WTC11 (cell line): ENCODE measurements at regions not wholly inside any gene's neighbourhood (a gene's known extent, or its start where the extent isn't known, plus 50 kb on each side); places are given as distances from the start of the nearest gene placed in this dataset.

Experiments
- ATAC-seq: fragments of 200-7000 bp; cut with Tn5 transposase; 2 replicates; pipeline ENCODE4 v1.10.0; 2021; ENCODE audit warnings: mild to moderate bottlenecking, moderate library complexity
- CTCF ChIA-PET: fragments of 300-600 bp; sonication (Branson Sonifier 250); formaldehyde crosslinking; loops from one replicate; lab custom pipeline; 2021; ENCODE audit warnings: antibody characterized with exemption; lab: Charles Lee
- POLR2A ChIA-PET: fragments of 350-600 bp; sonication (Branson Sonifier 250); formaldehyde crosslinking; loops from one replicate; lab custom pipeline; 2021; ENCODE audit warnings: antibody characterized with exemption; lab: Charles Lee
- DNase-seq: peaks from one replicate; pipeline ENCODE4 v3.0.0; 2021; ENCODE audit warnings: low spot score
- H3K27ac Mint-ChIP-seq: 2 replicates; pipeline ENCODE4 v1.8.0; 2021; ENCODE audit warnings: mixed read lengths
- H3K27me3 Mint-ChIP-seq: 2 replicates; pipeline ENCODE4 v1.8.0; 2021; ENCODE audit warnings: low read depth, mild to moderate bottlenecking, moderate library complexity, mixed read lengths
- H3K36me3 Mint-ChIP-seq: 2 replicates; pipeline ENCODE4 v1.8.0; 2021; ENCODE audit warnings: mixed read lengths
- H3K4me1 Mint-ChIP-seq: 2 replicates; pipeline ENCODE4 v1.8.0; 2022; ENCODE audit warnings: mixed read lengths
- H3K4me3 Mint-ChIP-seq: 2 replicates; pipeline ENCODE4 v1.8.0; 2021; ENCODE audit warnings: mild to moderate bottlenecking, moderate library complexity, mixed read lengths
- H3K9me3 Mint-ChIP-seq: 2 replicates; pipeline ENCODE4 v1.8.0; 2021; ENCODE audit warnings: mixed read lengths
- CTCF ChIP-seq: fragments of 200-600 bp; IDR thresholded peaks from 2 replicates; pipeline ENCODE4 v1.8.0; 2022; ENCODE audit warnings: antibody characterized with exemption
- EMX1 ChIP-seq: fragments of 250-450 bp; sonication (Bioruptor Pico); IDR thresholded peaks from 2 replicates; pipeline ENCODE4 v1.8.0; 2021; ENCODE audit warnings: mild to moderate bottlenecking
- ERG ChIP-seq: fragments of 250-450 bp; sonication (Bioruptor Pico); IDR thresholded peaks from 2 replicates; pipeline ENCODE4 v1.8.0; 2021; ENCODE audit warnings: mild to moderate bottlenecking
- ESRRA ChIP-seq: sonication (generic); formaldehyde crosslinking; IDR thresholded peaks from 2 replicates; pipeline ENCODE4 v1.8.1; 2022; ENCODE audit warnings: mild to moderate bottlenecking, missing genetic modification reagents, borderline replicate concordance
- GABPB1 ChIP-seq: sonication (generic); formaldehyde crosslinking; IDR thresholded peaks from 2 replicates; pipeline ENCODE4 v1.8.1; 2023; ENCODE audit warnings: mild to moderate bottlenecking, missing genetic modification reagents
- IRF1 ChIP-seq: sonication (generic); formaldehyde crosslinking; IDR thresholded peaks from 2 replicates; pipeline ENCODE4 v1.8.0; 2023; ENCODE audit warnings: missing genetic modification reagents
- KAT7 ChIP-seq: sonication (generic); formaldehyde crosslinking; IDR thresholded peaks from 2 replicates; pipeline ENCODE4 v1.8.1; 2023; ENCODE audit warnings: missing genetic modification reagents, mild to moderate bottlenecking, borderline replicate concordance
- MXD4 ChIP-seq: fragments of 250-450 bp; sonication (Bioruptor Pico); IDR thresholded peaks from 2 replicates; pipeline ENCODE4 v1.8.0; 2021; ENCODE audit warnings: mild to moderate bottlenecking, moderate library complexity, borderline replicate concordance
- NR2C2 ChIP-seq: sonication (generic); formaldehyde crosslinking; IDR thresholded peaks from 2 replicates; pipeline ENCODE4 v1.8.0; 2022; ENCODE audit warnings: mild to moderate bottlenecking, missing genetic modification reagents
- NR3C1 ChIP-seq: sonication (generic); formaldehyde crosslinking; conservative IDR thresholded peaks from 2 replicates; pipeline ENCODE4 v1.8.1; 2023; ENCODE audit warnings: low read depth, mild to moderate bottlenecking, missing genetic modification reagents
- OVOL2 ChIP-seq: fragments of 250-450 bp; sonication (Bioruptor Pico); IDR thresholded peaks from 2 replicates; pipeline ENCODE4 v1.9.0; 2021; ENCODE audit warnings: mild to moderate bottlenecking, borderline replicate concordance
- RELA ChIP-seq: sonication (generic); formaldehyde crosslinking; IDR thresholded peaks from 2 replicates; pipeline ENCODE4 v1.8.1; 2022; ENCODE audit warnings: missing genetic modification reagents, mild to moderate bottlenecking, borderline replicate concordance
- RORB ChIP-seq: fragments of 250-450 bp; sonication (Bioruptor Pico); IDR thresholded peaks from 2 replicates; pipeline ENCODE4 v1.9.0; 2021; ENCODE audit warnings: mild to moderate bottlenecking
- SMAD3 ChIP-seq: sonication (generic); formaldehyde crosslinking; IDR thresholded peaks from 2 replicates; pipeline ENCODE4 v1.8.0; 2022; ENCODE audit warnings: missing genetic modification reagents, mild to moderate bottlenecking, borderline replicate concordance
- ZBTB21 ChIP-seq: sonication (generic); formaldehyde crosslinking; IDR thresholded peaks from 2 replicates; pipeline ENCODE4 v1.8.1; 2023; ENCODE audit warnings: mild to moderate bottlenecking, missing genetic modification reagents, borderline replicate concordance
- ZNF263 ChIP-seq: sonication (generic); formaldehyde crosslinking; IDR thresholded peaks from 2 replicates; pipeline ENCODE4 v1.8.1; 2022; ENCODE audit warnings: low read depth, mild to moderate bottlenecking, moderate library complexity, missing genetic modification reagents
- ZNF423 ChIP-seq: fragments of 250-450 bp; sonication (Bioruptor Pico); IDR thresholded peaks from 2 replicates; pipeline ENCODE4 v2.1.2; 2022; ENCODE audit warnings: mild to moderate bottlenecking, moderate library complexity
- TF ChIP-seq, protein P1 (sequence below): fragments of 250-450 bp; sonication (Bioruptor Pico); IDR thresholded peaks from 2 replicates; pipeline ENCODE4 v1.9.0; 2021; ENCODE audit warnings: mild to moderate bottlenecking, borderline replicate concordance

GRCh38 chr10:126749015-126749655 lies 78.6 kb upstream of the C10orf90 start:
- Mint-ChIP-seq H3K9me3 (peaks cover 5% of the 10 kb centered on the region; the same call in 1 of the 2 replicates), H3K4me1 (peaks cover 2% of the 10 kb centered on the region; the same call in 1 of the 2 replicates), H3K27me3 (no peaks in the 10 kb centered on the region), H3K4me3 (no peak overlapping the region), H3K27ac (no peak overlapping the region), H3K36me3 (no peaks in the 10 kb centered on the region)
- peak; percentile 99 for ATAC-seq
- no peak for TF ChIP-seq ERG (CRISPR knock-in tag)
- peak; percentile 74 for TF ChIP-seq CTCF
- ChIA-PET CTCF (interaction anchor here (0.6 to 1.7 kb wide), 16 partner anchors 8 to 815 kb away, joined by 3 to 13 read pairs (median 3); partner anchors contain the start of gene INSYN2A), POLR2A (no interaction called here)
- DNase-seq: peak; percentile 92

DNA sequence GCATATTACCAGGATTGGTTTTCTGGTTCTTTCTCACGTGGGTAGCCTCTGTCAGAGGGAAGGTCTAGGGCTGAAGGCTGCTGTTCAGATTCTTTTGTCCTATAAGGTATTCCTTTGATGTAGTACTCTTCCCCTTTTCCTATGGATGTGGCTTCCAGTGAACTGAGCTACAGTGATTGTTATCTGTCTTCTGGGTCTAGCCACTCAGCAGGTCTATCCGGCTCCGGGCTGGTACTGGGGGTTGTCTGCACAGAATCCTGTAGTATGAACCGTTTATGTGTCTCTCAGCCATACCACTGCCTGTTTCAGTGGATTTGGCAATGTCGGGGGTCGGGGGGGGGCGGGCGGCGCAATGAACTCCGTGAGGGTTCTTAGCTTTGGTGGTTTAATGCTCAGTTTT lies 84.5 kb upstream of the C10orf90 start:
- Mint-ChIP-seq H3K4me1 (peaks cover 6% of the 10 kb centered on the region), H3K36me3 (peaks cover 7% of the 10 kb centered on the region; the same call in 1 of the 2 replicates), H3K27me3 (no peaks in the 10 kb centered on the region), H3K9me3 (peaks cover 26% of the 10 kb centered on the region), H3K4me3 (no peak overlapping the region), H3K27ac (no peak overlapping the region)
- DNase-seq: no peak
- TF ChIP-seq ERG (CRISPR knock-in tag) (no peak), ESRRA (CRISPR knock-in tag) (no peak), NR3C1 (CRISPR knock-in tag) (no peak), GABPB1 (CRISPR knock-in tag) (no peak), RELA (CRISPR knock-in tag) (no peak), RORB (CRISPR knock-in tag) (no peak), NR2C2 (CRISPR knock-in tag) (no peak), EMX1 (no peak), OVOL2 (CRISPR knock-in tag) (no peak), SMAD3 (CRISPR knock-in tag) (no peak), IRF1 (CRISPR knock-in tag) (no peak), MXD4 (CRISPR knock-in tag) (no peak), ZNF423 (CRISPR knock-in tag) (no peak), ZBTB21 (CRISPR knock-in tag) (no peak), KAT7 (CRISPR knock-in tag) (no peak), ZNF263 (no peak)
- TF ChIP-seq, protein P1, sequence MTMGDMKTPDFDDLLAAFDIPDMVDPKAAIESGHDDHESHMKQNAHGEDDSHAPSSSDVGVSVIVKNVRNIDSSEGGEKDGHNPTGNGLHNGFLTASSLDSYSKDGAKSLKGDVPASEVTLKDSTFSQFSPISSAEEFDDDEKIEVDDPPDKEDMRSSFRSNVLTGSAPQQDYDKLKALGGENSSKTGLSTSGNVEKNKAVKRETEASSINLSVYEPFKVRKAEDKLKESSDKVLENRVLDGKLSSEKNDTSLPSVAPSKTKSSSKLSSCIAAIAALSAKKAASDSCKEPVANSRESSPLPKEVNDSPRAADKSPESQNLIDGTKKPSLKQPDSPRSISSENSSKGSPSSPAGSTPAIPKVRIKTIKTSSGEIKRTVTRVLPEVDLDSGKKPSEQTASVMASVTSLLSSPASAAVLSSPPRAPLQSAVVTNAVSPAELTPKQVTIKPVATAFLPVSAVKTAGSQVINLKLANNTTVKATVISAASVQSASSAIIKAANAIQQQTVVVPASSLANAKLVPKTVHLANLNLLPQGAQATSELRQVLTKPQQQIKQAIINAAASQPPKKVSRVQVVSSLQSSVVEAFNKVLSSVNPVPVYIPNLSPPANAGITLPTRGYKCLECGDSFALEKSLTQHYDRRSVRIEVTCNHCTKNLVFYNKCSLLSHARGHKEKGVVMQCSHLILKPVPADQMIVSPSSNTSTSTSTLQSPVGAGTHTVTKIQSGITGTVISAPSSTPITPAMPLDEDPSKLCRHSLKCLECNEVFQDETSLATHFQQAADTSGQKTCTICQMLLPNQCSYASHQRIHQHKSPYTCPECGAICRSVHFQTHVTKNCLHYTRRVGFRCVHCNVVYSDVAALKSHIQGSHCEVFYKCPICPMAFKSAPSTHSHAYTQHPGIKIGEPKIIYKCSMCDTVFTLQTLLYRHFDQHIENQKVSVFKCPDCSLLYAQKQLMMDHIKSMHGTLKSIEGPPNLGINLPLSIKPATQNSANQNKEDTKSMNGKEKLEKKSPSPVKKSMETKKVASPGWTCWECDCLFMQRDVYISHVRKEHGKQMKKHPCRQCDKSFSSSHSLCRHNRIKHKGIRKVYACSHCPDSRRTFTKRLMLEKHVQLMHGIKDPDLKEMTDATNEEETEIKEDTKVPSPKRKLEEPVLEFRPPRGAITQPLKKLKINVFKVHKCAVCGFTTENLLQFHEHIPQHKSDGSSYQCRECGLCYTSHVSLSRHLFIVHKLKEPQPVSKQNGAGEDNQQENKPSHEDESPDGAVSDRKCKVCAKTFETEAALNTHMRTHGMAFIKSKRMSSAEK (CRISPR knock-in tag): no peak
- ATAC-seq: no peak
- ChIA-PET POLR2A (interaction anchor here (0.6 kb wide), 1 partner anchor 145 kb away, joined by 10 read pairs; no protein-coding TSS in a partner anchor), CTCF (no interaction called here)
